Esophagus squamous epithelium (tissue), 4 donors: ENCODE measurements at regions not wholly inside any gene's neighbourhood (a gene's known extent, or its start where the extent isn't known, plus 50 kb on each side); places are given as distances from the start of the nearest gene placed in this dataset.

Experiments
- CTCF ChIP-seq, 6 experiments: fragments of 450-650 bp in 4 of 6; fragments of 200-600 bp in 2 of 6; sonication (generic) in 2 of 6; IDR thresholded peaks; one replicate each; pipeline ENCODE4 v1.5.1; 2016 to 2019; ENCODE audit warnings: antibody characterized with exemption in 6 of 6, mild to moderate bottlenecking in 4 of 6, moderate library complexity in 4 of 6
- POLR2A ChIP-seq, 4 donors: fragments of 450-650 bp; IDR thresholded peaks; one replicate each; pipeline ENCODE4 v1.6.1; 2017; ENCODE audit warnings: antibody characterized with exemption in 4 of 4, mild to moderate bottlenecking in 4 of 4, moderate library complexity in 3 of 4

- TF ChIP-seq POLR2A (IDR thresholded peaks at IDR 0.05) (no peak), CTCF (IDR thresholded peaks at IDR 0.05) (no peak)
These were observed 440.4 kb downstream of the COG6 start for GRCh38 chr13:40095695-40096356.
